ENCODE measurements at regions not wholly inside any gene's neighbourhood (a gene's known extent, or its start where the extent isn't known, plus 50 kb on each side); places are given as distances from the start of the nearest gene placed in this dataset.

DNA sequence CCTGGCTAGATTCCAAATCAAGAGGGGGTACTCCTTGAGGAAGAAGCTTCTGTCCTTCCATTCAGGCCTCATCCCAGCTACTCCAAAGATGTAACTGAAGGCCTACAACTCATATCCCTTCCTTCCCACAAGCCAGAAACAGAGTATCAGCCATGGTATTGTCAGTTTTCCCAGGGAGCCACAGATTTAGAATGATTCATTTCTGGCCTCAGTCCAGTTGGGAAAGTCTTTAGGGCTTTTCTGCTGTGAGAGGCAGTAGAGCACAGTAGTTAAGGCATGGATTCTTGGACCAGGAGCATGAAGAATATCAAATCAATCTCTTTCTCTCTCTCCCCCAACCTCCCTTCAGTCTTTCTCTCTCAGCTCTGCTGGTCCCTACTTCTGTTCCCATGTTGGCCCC, 505.0 kb downstream of the BCOR start:
- Histone ChIP-seq H3K23me2 (ENCODE audit: insufficient read length, low read depth, low read length, poor library complexity, severe bottlenecking) (no peaks in the 10 kb centered on the region), H2BK20ac (ENCODE audit: low read depth, low read length, poor library complexity, severe bottlenecking) (no peak overlapping the region), H3K14ac (ENCODE audit: insufficient read depth, low read length) (no peak overlapping the region), H2BK5ac (ENCODE audit: insufficient read length, low read length) (no peak overlapping the region), H4K8ac (replicated peaks; ENCODE audit: insufficient read length, low read depth, low read length) (no peak overlapping the region), H3K9ac (ENCODE audit: extremely low read depth, insufficient read length, low read length) (no peak overlapping the region), H3K27me3 (ENCODE audit: insufficient read depth, low read length) (no peaks in the 10 kb centered on the region), H2BK15ac (ENCODE audit: low read depth, low read length) (no peak overlapping the region), H3K79me2 (ENCODE audit: insufficient read depth, low read length) (no peaks in the 10 kb centered on the region), H2BK120ac (ENCODE audit: low read depth, low read length, poor library complexity, severe bottlenecking) (no peak overlapping the region), H3T11ph (ENCODE audit: low read length) (no peak overlapping the region), H3K4me2 (ENCODE audit: insufficient read depth, insufficient read length, low read length) (no peak overlapping the region), H3K27ac (ENCODE audit: insufficient read length, low read depth, low read length) (no peak overlapping the region), H4K91ac (ENCODE audit: insufficient read length, low read depth, low read length) (no peak overlapping the region), H3K4me1 (ENCODE audit: insufficient read depth, low read length) (no peaks in the 10 kb centered on the region), H2AK5ac (ENCODE audit: insufficient read length, low read length) (no peak overlapping the region), H3K56ac (ENCODE audit: insufficient read length, low read depth, low read length) (no peak overlapping the region), H4K5ac (ENCODE audit: insufficient read length, low read depth, low read length) (no peak overlapping the region), H3K9me3 (ENCODE audit: control insufficient read depth, low read depth, low read length) (no peaks in the 10 kb centered on the region), H4K20me1 (ENCODE audit: control insufficient read depth, insufficient read depth, insufficient read length) (no peaks in the 10 kb centered on the region), H3K79me1 (ENCODE audit: insufficient read depth, low read depth, low read length, poor library complexity, severe bottlenecking) (no peaks in the 10 kb centered on the region), H3K18ac (ENCODE audit: insufficient read length, low read depth, low read length) (no peak overlapping the region), H3K4ac (ENCODE audit: low read depth, low read length) (no peak overlapping the region), H2BK12ac (ENCODE audit: insufficient read length, low read depth, low read length) (no peak overlapping the region), H2AFZ (ENCODE audit: low read length) (no peak overlapping the region), H3K23ac (ENCODE audit: insufficient read length, low read depth, low read length) (no peak overlapping the region)
- TF ChIP-seq, protein P1, sequence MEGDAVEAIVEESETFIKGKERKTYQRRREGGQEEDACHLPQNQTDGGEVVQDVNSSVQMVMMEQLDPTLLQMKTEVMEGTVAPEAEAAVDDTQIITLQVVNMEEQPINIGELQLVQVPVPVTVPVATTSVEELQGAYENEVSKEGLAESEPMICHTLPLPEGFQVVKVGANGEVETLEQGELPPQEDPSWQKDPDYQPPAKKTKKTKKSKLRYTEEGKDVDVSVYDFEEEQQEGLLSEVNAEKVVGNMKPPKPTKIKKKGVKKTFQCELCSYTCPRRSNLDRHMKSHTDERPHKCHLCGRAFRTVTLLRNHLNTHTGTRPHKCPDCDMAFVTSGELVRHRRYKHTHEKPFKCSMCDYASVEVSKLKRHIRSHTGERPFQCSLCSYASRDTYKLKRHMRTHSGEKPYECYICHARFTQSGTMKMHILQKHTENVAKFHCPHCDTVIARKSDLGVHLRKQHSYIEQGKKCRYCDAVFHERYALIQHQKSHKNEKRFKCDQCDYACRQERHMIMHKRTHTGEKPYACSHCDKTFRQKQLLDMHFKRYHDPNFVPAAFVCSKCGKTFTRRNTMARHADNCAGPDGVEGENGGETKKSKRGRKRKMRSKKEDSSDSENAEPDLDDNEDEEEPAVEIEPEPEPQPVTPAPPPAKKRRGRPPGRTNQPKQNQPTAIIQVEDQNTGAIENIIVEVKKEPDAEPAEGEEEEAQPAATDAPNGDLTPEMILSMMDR (conservative IDR thresholded peaks at IDR 0.05) = no peak
- no peak overlapping the region for H3K27ac Mint-ChIP-seq
- H3K4me3 Mint-ChIP-seq = no peak overlapping the region
- peaks cover 54 to 65% of the 10 kb centered on the region in 2 experiments for H3K9me3 Mint-ChIP-seq
- no peak for DNase-seq
- H3K36me3 Mint-ChIP-seq (ENCODE audit: insufficient read depth in 1 of 3, low read depth in 3 of 3) = peaks cover 0 to 2% (median 0%) of the 10 kb centered on the region in 3 experiments; a peak in 1 of 7 replicates
- H3K4me1 Mint-ChIP-seq = no peaks in the 10 kb centered on the region; a peak in 1 of 4 replicates
- no peaks in the 10 kb centered on the region; the same call in 1 of the 2 replicates for H3K27me3 Mint-ChIP-seq (ENCODE audit: low read depth)

Measured in H9 (cell line).